ENCODE measurements at regions not wholly inside any gene's neighbourhood (a gene's known extent, or its start where the extent isn't known, plus 50 kb on each side); places are given as distances from the start of the nearest gene placed in this dataset.

GRCh38 chr7:123338688-123339087 is 138.9 kb upstream of the SLC13A1 start:
- TF ChIP-seq EZH2 (optimal IDR thresholded peaks at IDR 0.05; ENCODE audit: low read depth, low read length) (no peak), CTCF (IDR thresholded peaks at IDR 0.05; ENCODE audit: low read length) (no peak), EZH2phosphoT487 (IDR thresholded peaks at IDR 0.05; ENCODE audit: low read length) (no peak)

All from MM.1S (cell line).